ENCODE measurements at regions not wholly inside any gene's neighbourhood (a gene's known extent, or its start where the extent isn't known, plus 50 kb on each side); places are given as distances from the start of the nearest gene placed in this dataset.

- Histone ChIP-seq H3K79me2 (ENCODE audit: low read length) (no peaks in the 10 kb centered on the region), H3K9ac (ENCODE audit: low read length) (no peak overlapping the region), H4K20me1 (ENCODE audit: insufficient read depth, low read length) (no peaks in the 10 kb centered on the region), H2AFZ (ENCODE audit: low read depth, low read length) (no peak overlapping the region), H3K27ac (ENCODE audit: low read length) (no peak overlapping the region), H3K4me3 (ENCODE audit: low read length) (no peak overlapping the region), H3K36me3 (replicated peaks; ENCODE audit: low read depth, low read length) (no peaks in the 10 kb centered on the region), H3K27me3 (ENCODE audit: low read depth, low read length) (peaks cover 14% of the 10 kb centered on the region; the same call in 1 of the 2 replicates), H3K4me1 (ENCODE audit: low read length) (no peaks in the 10 kb centered on the region), H3K9me3 (ENCODE audit: insufficient read depth, low read length) (peaks cover 8% of the 10 kb centered on the region; the same call in 1 of the 2 replicates), H3K4me2 (ENCODE audit: low read length) (no peak overlapping the region)
- TF ChIP-seq CTCF (IDR thresholded peaks at IDR 0.05; ENCODE audit: low read depth, low read length) (no peak), EZH2phosphoT487 (IDR thresholded peaks at IDR 0.05; ENCODE audit: low read depth) (no peak)
These were observed 179.9 kb upstream of the PLET1 start for GRCh38 chr11:112440518-112440917.

GRCh38 chr11:112448168-112448567, 187.5 kb upstream of the PLET1 start:
- 0 out of 2 replicates have a peak, but pooled peaks cover 5% of the 10 kb centered on the region for H3K27me3 ChIP-seq (ENCODE audit: low read depth, low read length)
- no peak overlapping the region for H3K9ac ChIP-seq (ENCODE audit: low read length)
- no peaks in the 10 kb centered on the region for H3K36me3 ChIP-seq (replicated peaks; ENCODE audit: low read depth, low read length)
- no peak overlapping the region for H3K4me2 ChIP-seq (ENCODE audit: low read length)
- no peak overlapping the region for H3K27ac ChIP-seq (ENCODE audit: low read length)
- H4K20me1 ChIP-seq (ENCODE audit: insufficient read depth, low read length) = no peaks in the 10 kb centered on the region
- TF ChIP-seq CTCF (IDR thresholded peaks at IDR 0.05; ENCODE audit: low read depth, low read length) (no peak), EZH2phosphoT487 (IDR thresholded peaks at IDR 0.05; ENCODE audit: low read depth) (no peak)
- no peaks in the 10 kb centered on the region for H3K4me1 ChIP-seq (ENCODE audit: low read length)
- H2AFZ ChIP-seq (ENCODE audit: low read depth, low read length) = no peak overlapping the region
- no peaks in the 10 kb centered on the region; the same call in 1 of the 2 replicates for H3K9me3 ChIP-seq (ENCODE audit: insufficient read depth, low read length)
- H3K79me2 ChIP-seq (ENCODE audit: low read length) = no peaks in the 10 kb centered on the region
- no peak overlapping the region for H3K4me3 ChIP-seq (ENCODE audit: low read length)

DNA sequence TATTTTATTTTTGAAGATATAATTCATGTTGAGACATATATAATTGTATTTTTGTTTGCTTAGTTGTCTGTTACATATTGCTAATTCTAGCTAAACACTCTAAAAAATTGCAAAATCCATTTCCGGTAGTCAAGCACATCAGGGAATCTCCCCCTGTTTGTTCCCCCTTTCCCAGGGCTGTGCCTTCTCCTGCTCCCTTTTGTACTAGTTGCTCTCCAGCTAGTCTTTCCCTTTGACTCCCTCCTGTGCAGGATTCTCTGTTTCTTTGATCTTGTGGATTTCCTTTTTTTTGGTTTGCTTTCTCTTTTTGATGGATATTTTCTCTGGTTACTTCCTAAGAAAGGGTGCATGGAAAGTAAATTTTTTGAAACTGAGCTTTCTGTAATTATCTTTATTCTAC, 188.1 kb upstream of the PLET1 start:
- Histone ChIP-seq H3K9ac (ENCODE audit: low read length) (no peak overlapping the region), H3K79me2 (ENCODE audit: low read length) (no peaks in the 10 kb centered on the region), H3K36me3 (replicated peaks; ENCODE audit: low read depth, low read length) (no peaks in the 10 kb centered on the region), H3K9me3 (ENCODE audit: insufficient read depth, low read length) (no peaks in the 10 kb centered on the region; the same call in 1 of the 2 replicates), H3K4me1 (ENCODE audit: low read length) (no peaks in the 10 kb centered on the region), H3K27me3 (ENCODE audit: low read depth, low read length) (0 out of 2 replicates have a peak, but pooled peaks cover 5% of the 10 kb centered on the region), H3K4me3 (ENCODE audit: low read length) (no peak overlapping the region), H4K20me1 (ENCODE audit: insufficient read depth, low read length) (no peaks in the 10 kb centered on the region), H2AFZ (ENCODE audit: low read depth, low read length) (no peak overlapping the region), H3K27ac (ENCODE audit: low read length) (no peak overlapping the region), H3K4me2 (ENCODE audit: low read length) (no peak overlapping the region)
- no peak for TF ChIP-seq CTCF (IDR thresholded peaks at IDR 0.05; ENCODE audit: low read depth, low read length)
- TF ChIP-seq EZH2phosphoT487 (IDR thresholded peaks at IDR 0.05; ENCODE audit: low read depth) = no peak

DNA sequence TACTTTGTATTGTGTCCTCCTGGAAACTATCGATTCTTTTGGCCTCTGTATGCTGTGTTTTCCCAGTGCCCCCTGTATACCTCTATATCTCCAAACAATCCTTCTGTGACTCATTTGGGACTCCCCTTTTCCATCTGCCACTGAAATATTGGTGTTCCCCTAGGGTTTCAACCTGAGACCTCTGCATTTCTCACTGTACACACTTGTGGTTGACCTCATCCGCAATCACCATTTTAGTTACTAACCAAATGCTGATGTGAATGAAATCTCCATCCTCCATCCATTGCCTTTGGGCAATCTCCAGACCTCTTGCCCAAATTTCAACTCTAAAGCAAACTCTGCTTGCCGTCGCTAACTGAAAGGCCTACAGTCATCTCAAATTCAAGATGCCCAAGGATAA, 190.6 kb upstream of the PLET1 start:
- no peaks in the 10 kb centered on the region for H3K36me3 ChIP-seq (replicated peaks; ENCODE audit: low read depth, low read length)
- TF ChIP-seq CTCF (IDR thresholded peaks at IDR 0.05; ENCODE audit: low read depth, low read length) (no peak), EZH2phosphoT487 (IDR thresholded peaks at IDR 0.05; ENCODE audit: low read depth) (no peak)
- no peak overlapping the region for H3K9ac ChIP-seq (ENCODE audit: low read length)
- no peak overlapping the region for H3K27ac ChIP-seq (ENCODE audit: low read length)
- H3K27me3 ChIP-seq (ENCODE audit: low read depth, low read length) = 0 out of 2 replicates have a peak, but pooled peaks cover 6% of the 10 kb centered on the region
- no peak overlapping the region for H3K4me3 ChIP-seq (ENCODE audit: low read length)
- H2AFZ ChIP-seq (ENCODE audit: low read depth, low read length) = no peak overlapping the region
- no peak overlapping the region for H3K4me2 ChIP-seq (ENCODE audit: low read length)
- H4K20me1 ChIP-seq (ENCODE audit: insufficient read depth, low read length) = no peaks in the 10 kb centered on the region
- no peaks in the 10 kb centered on the region for H3K9me3 ChIP-seq (ENCODE audit: insufficient read depth, low read length)
- no peaks in the 10 kb centered on the region for H3K79me2 ChIP-seq (ENCODE audit: low read length)
- no peaks in the 10 kb centered on the region for H3K4me1 ChIP-seq (ENCODE audit: low read length)

Data from OCI-LY3 (cell line).